ENCODE measurements at regions not wholly inside any gene's neighbourhood (a gene's known extent, or its start where the extent isn't known, plus 50 kb on each side); places are given as distances from the start of the nearest gene placed in this dataset.

DNA sequence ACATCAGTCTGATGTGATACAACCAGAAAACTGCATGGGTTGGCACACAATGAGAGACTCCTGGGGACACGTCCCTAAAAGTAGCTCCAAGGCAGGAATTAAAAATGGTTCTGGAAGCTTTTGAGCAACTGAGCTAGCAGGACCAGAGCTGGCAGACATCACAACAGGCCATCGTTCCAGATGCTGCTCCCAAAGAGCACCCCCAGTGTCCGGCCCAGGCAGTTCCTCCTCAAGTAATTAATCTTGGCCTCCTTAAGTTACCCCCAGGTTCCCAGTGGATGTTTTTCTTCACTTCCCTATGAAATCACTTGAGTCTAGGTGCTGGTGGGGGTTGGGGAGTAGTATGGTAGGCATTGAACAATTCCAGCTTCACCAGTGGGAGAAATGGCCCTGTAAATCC lies 711.6 kb downstream of the MECOM start:
- TF ChIP-seq EP300 (IDR thresholded peaks at IDR 0.05) (no peak), POLR2A (IDR thresholded peaks at IDR 0.05) (no peak)
- TF ChIP-seq, protein P1, sequence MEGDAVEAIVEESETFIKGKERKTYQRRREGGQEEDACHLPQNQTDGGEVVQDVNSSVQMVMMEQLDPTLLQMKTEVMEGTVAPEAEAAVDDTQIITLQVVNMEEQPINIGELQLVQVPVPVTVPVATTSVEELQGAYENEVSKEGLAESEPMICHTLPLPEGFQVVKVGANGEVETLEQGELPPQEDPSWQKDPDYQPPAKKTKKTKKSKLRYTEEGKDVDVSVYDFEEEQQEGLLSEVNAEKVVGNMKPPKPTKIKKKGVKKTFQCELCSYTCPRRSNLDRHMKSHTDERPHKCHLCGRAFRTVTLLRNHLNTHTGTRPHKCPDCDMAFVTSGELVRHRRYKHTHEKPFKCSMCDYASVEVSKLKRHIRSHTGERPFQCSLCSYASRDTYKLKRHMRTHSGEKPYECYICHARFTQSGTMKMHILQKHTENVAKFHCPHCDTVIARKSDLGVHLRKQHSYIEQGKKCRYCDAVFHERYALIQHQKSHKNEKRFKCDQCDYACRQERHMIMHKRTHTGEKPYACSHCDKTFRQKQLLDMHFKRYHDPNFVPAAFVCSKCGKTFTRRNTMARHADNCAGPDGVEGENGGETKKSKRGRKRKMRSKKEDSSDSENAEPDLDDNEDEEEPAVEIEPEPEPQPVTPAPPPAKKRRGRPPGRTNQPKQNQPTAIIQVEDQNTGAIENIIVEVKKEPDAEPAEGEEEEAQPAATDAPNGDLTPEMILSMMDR (IDR thresholded peaks at IDR 0.05), result no peak

Measured in suprapubic skin (tissue), 3 donors.